GM12865 (cell line): ENCODE measurements at regions not wholly inside any gene's neighbourhood (a gene's known extent, or its start where the extent isn't known, plus 50 kb on each side); places are given as distances from the start of the nearest gene placed in this dataset.
"Not testable (repeated sequence)": the region's sequence is repeated elsewhere in the genome, so short reads cannot be mapped to it uniquely, and the experiment has no call there.

Source experiments
- DNase-seq: peaks from one replicate; pipeline ENCODE4 v3.0.0; 2010; ENCODE audit warnings: low read depth
- H3K4me3 ChIP-seq: 2 replicates; pipeline ENCODE4 v1.5.1; 2011; ENCODE audit warnings: mild to moderate bottlenecking, low read depth, low read length, control low read depth
- CTCF ChIP-seq: IDR thresholded peaks from 2 replicates; pipeline ENCODE4 v1.5.1; 2011; ENCODE audit warnings: low read length, control low read depth, low read depth, inconsistent platforms; ENCODE audit not compliant: insufficient read depth; ENCODE audit errors: missing control alignments

GRCh38 chr18:26634631-26635030 is 86.3 kb upstream of the KCTD1 start:
- DNase-seq, result no peak
- TF ChIP-seq CTCF, result no peak

GRCh38 chr18:26631135-26631534 is 82.8 kb upstream of the KCTD1 start:
- DNase-seq, result no peak
- H3K4me3 ChIP-seq, result no peak overlapping the region
- no peak for TF ChIP-seq CTCF

More at GRCh38 chr18:26634631-26635030, 86.3 kb upstream of the KCTD1 start:
- H3K4me3 ChIP-seq, result no peak overlapping the region

GRCh38 chr18:26630596-26630995 is 82.2 kb upstream of the KCTD1 start:
- H3K4me3 ChIP-seq, result no peak overlapping the region
- no peak for TF ChIP-seq CTCF
- DNase-seq, result no peak

- no peak for TF ChIP-seq CTCF
- DNase-seq, result no peak
- H3K4me3 ChIP-seq, result no peak overlapping the region
Observed at GRCh38 chr18:26628017-26628416, 79.7 kb upstream of the KCTD1 start.

- no peak for DNase-seq
- H3K4me3 ChIP-seq, result no peak overlapping the region
- no peak for TF ChIP-seq CTCF
Observed at GRCh38 chr18:26624443-26624842, 76.1 kb upstream of the KCTD1 start.

- not testable (repeated sequence) for DNase-seq
Observed at GRCh38 chr18:26623314-26623713, 75.0 kb upstream of the KCTD1 start.

GRCh38 chr18:26621161-26622026 is 73.0 kb upstream of the KCTD1 start:
- H3K4me3 ChIP-seq, result peak overlapping the region; percentile 50
- DNase-seq, result peak; percentile 69

More at GRCh38 chr18:26623314-26623713, 75.0 kb upstream of the KCTD1 start:
- H3K4me3 ChIP-seq, result not testable (repeated sequence)

More at GRCh38 chr18:26621161-26622026, 73.0 kb upstream of the KCTD1 start:
- peak; percentile 62 for TF ChIP-seq CTCF
